ENCODE measurements at regions not wholly inside any gene's neighbourhood (a gene's known extent, or its start where the extent isn't known, plus 50 kb on each side); places are given as distances from the start of the nearest gene placed in this dataset.

DNA sequence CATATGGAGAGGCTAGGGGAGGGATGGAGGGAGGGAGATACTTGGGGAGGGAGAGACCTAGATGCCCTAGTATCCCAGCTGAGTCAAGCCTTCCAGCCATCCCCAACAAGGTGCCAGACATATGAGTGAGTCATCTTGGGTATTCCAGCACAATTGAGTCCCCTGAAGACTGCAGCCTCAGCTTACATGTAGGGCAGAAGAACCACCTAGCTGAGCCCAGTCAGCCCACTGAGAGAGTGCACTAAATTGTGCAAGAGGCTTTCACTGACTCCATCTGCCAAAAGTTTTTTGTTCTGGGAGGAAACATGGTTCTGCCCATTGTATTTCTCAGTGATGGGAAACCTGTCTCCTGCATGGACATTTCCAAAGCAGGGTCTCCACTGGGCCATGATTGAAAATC, 76.4 kb downstream of the FOXD2 start:
- Histone ChIP-seq H4K20me1 (ENCODE audit: control insufficient read depth, insufficient read depth, low read length, poor library complexity, severe bottlenecking) (no peaks in the 10 kb centered on the region), H2AFZ (ENCODE audit: insufficient read depth, low read depth, low read length, poor library complexity, severe bottlenecking) (no peak overlapping the region), H3K4me2 (replicated peaks; ENCODE audit: low read depth, low read length, poor library complexity, severe bottlenecking) (no peak overlapping the region), H3K4me1 (ENCODE audit: control insufficient read depth in 2 of 2, insufficient read depth in 2 of 2, low read length in 2 of 2) (no peaks in the 10 kb centered on the region), H3K4me3 (ENCODE audit: control extremely low read depth in 1 of 5, extremely low read depth in 1 of 5, insufficient read depth in 1 of 5, low read depth in 2 of 5, low read length in 4 of 5) (no peak overlapping the region), H3K27ac (ENCODE audit: low read length in 2 of 2) (no peak overlapping the region), H3K79me2 (ENCODE audit: control insufficient read depth, insufficient read depth, low read length) (no peaks in the 10 kb centered on the region), H3K9ac (ENCODE audit: low read length) (no peak overlapping the region), H3K36me3 (replicated peaks in 1 of 2; ENCODE audit: control extremely low read depth in 1 of 2, control insufficient read depth in 1 of 2, extremely low read depth in 1 of 2, insufficient read depth in 2 of 2, low read length in 1 of 2) (no peaks in the 10 kb centered on the region), H3K27me3 (replicated peaks in 1 of 4; ENCODE audit: control extremely low read depth in 1 of 4, control insufficient read depth in 3 of 4, insufficient read depth in 4 of 4, low read length in 3 of 4) (peaks cover 0 to 33% (median 7%) of the 10 kb centered on the region in 4 experiments), H3K9me3 (ENCODE audit: control extremely low read depth in 1 of 3, control insufficient read depth in 2 of 3, insufficient read depth in 1 of 3, low read length in 2 of 3) (peaks cover 0 to 7% (median 3%) of the 10 kb centered on the region in 3 donors)
- intact Hi-C loops (cut with micrococcal nuclease) = no loop called here
- ATAC-seq (ENCODE audit: low read depth) (no peak), DNase-seq (no peak)
- ChIA-PET POLR2A (no interaction called here), CTCF (no interaction called here)
- no peak overlapping the region for H3K4me3 Mint-ChIP-seq
- H3K4me1 Mint-ChIP-seq = peaks cover 3% of the 10 kb centered on the region
- TF ChIP-seq EZH2 (IDR thresholded peaks at IDR 0.05; ENCODE audit: borderline replicate concordance, insufficient read depth, low read depth, low read length, poor library complexity, severe bottlenecking) = no peak
- no peak for TF ChIP-seq CTCF (IDR thresholded peaks at IDR 0.05)
- peaks cover 74% of the 10 kb centered on the region for H3K27me3 Mint-ChIP-seq
- peaks cover 9% of the 10 kb centered on the region for H3K9me3 Mint-ChIP-seq (ENCODE audit: insufficient read depth)
- H3K27ac Mint-ChIP-seq = no peak overlapping the region

DNA sequence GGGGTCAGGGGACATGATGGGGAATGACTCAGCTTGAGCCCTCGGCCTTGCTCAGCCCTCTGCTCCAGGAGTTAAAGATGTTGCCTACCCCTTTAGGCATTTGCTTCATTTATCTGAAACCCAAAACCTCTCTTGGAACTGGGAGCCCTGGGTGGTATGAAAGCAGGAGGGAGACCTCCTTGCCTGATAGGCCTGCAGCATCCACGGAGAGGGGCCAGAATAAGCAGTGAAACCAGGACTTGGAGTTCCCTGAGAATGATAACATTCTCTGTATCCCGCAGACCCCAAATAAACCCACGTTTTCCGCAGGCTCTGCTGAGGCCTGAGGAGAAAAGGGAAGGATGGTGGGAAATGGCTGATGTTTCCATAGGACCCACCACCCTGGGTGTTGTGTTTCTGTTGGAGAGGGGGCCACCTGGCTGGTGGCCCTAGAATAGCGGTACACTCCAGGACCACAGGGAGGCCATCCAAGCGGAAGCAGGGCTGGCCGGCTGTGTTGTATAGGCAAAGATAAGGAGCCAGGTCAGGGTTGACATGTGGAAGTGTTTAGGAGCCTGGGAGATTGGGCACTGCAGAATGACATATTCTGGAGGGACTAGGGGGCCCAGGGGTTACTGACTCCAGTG, 77.4 kb downstream of the FOXD2 start:
- Mint-ChIP-seq H3K27ac (no peak overlapping the region), H3K9me3 (ENCODE audit: insufficient read depth) (peaks cover 9% of the 10 kb centered on the region), H3K4me3 (no peak overlapping the region), H3K27me3 (peaks cover 64% of the 10 kb centered on the region), H3K4me1 (no peaks in the 10 kb centered on the region)
- no peak overlapping the region for H3K4me2 ChIP-seq (replicated peaks; ENCODE audit: low read depth, low read length, poor library complexity, severe bottlenecking)
- H3K27me3 ChIP-seq (replicated peaks in 1 of 4; ENCODE audit: control extremely low read depth in 1 of 4, control insufficient read depth in 3 of 4, insufficient read depth in 4 of 4, low read length in 3 of 4) = peaks cover 0 to 25% (median 3%) of the 10 kb centered on the region in 4 experiments
- H3K79me2 ChIP-seq (ENCODE audit: control insufficient read depth, insufficient read depth, low read length) = no peaks in the 10 kb centered on the region
- no peaks in the 10 kb centered on the region for H3K4me1 ChIP-seq (ENCODE audit: control insufficient read depth in 2 of 2, insufficient read depth in 2 of 2, low read length in 2 of 2)
- TF ChIP-seq EZH2 (IDR thresholded peaks at IDR 0.05; ENCODE audit: borderline replicate concordance, insufficient read depth, low read depth, low read length, poor library complexity, severe bottlenecking) (no peak), CTCF (IDR thresholded peaks at IDR 0.05) (no peak)
- WGBS (ENCODE audit: insufficient coverage) = 93% methylated on average over 4 of the region's 8 CpGs
- no peak overlapping the region for H3K27ac ChIP-seq (ENCODE audit: low read length in 2 of 2)
- POLR2A ChIA-PET = no interaction called here
- CTCF ChIA-PET = no interaction called here
- no peaks in the 10 kb centered on the region for H3K36me3 ChIP-seq (replicated peaks in 1 of 2; ENCODE audit: control extremely low read depth in 1 of 2, control insufficient read depth in 1 of 2, extremely low read depth in 1 of 2, insufficient read depth in 2 of 2, low read length in 1 of 2)
- no peaks in the 10 kb centered on the region for H4K20me1 ChIP-seq (ENCODE audit: control insufficient read depth, insufficient read depth, low read length, poor library complexity, severe bottlenecking)
- DNase-seq (no peak), ATAC-seq (ENCODE audit: low read depth) (no peak)
- H3K4me3 ChIP-seq (ENCODE audit: control extremely low read depth in 1 of 5, extremely low read depth in 1 of 5, insufficient read depth in 1 of 5, low read depth in 2 of 5, low read length in 4 of 5) = no peak overlapping the region
- H2AFZ ChIP-seq (ENCODE audit: insufficient read depth, low read depth, low read length, poor library complexity, severe bottlenecking) = no peak overlapping the region
- no peak overlapping the region for H3K9ac ChIP-seq (ENCODE audit: low read length)
- peaks cover 0 to 7% (median 3%) of the 10 kb centered on the region in 3 donors for H3K9me3 ChIP-seq (ENCODE audit: control extremely low read depth in 1 of 3, control insufficient read depth in 2 of 3, insufficient read depth in 1 of 3, low read length in 2 of 3)
- intact Hi-C loops (cut with micrococcal nuclease) = no loop called here

Measured in B cell (primary cell).